ENCODE measurements at regions not wholly inside any gene's neighbourhood (a gene's known extent, or its start where the extent isn't known, plus 50 kb on each side); places are given as distances from the start of the nearest gene placed in this dataset.

DNA sequence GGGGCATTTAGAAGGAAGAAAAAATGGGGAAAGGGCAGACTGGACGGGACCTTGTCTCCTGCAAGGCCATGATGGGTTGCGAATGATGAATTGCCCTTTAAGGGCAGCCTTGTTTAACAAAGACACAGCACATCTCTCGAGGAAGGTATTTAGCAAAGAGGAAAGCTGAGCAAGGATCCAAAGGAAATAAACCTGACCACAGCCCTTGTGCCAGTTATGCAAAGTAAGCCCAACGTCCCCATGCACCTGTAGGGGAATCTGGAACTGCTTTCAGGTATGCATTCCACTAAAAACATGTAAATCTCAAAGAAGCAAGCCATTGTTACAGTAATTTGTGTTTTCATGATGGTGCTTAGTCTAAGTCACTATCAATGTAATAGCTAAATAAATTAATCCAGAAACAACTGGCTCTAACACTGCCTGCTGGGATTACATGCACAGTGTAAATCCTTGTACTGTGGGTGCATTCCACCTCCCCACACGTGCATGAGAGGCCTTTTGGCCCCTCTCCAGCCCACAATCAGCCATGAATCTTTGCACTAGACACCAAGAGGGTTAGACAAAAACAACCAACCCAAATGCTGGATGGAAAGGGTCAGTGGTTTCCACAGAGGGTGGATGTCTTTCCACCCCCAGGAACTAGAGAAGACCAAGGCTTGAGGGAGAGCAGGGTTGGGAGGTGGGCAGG lies 228.8 kb upstream of the KAZN start:
- intact Hi-C loops (cut with micrococcal nuclease; ENCODE audit: unreplicated experiment) = loop anchor here (10.0 kb wide), 1 partner anchor 255 kb away; no protein-coding TSS in a partner anchor
- Histone ChIP-seq H3K4me1 (ENCODE audit: insufficient read depth, low read length, poor library complexity, severe bottlenecking) (peaks cover 10% of the 10 kb centered on the region), H3K9me3 (ENCODE audit: low read depth, low read length, poor library complexity, severe bottlenecking) (no peaks in the 10 kb centered on the region), H3K4me3 (ENCODE audit: low read depth, low read length, poor library complexity, severe bottlenecking) (no peak overlapping the region), H3K27ac (ENCODE audit: low read depth, low read length, poor library complexity, severe bottlenecking) (no peak overlapping the region), H3K27me3 (replicated peaks; ENCODE audit: insufficient read depth, low read depth, low read length, poor library complexity) (no peaks in the 10 kb centered on the region), H3K36me3 (ENCODE audit: insufficient read depth, low read length, poor library complexity, severe bottlenecking) (no peaks in the 10 kb centered on the region)
- ChIA-PET POLR2A (ENCODE audit: low non-redundant PET) (no interaction called here), CTCF (no interaction called here)
- BruUV-seq (replicated peaks) = no TSS peak
- TF ChIP-seq CTCF (conservative IDR thresholded peaks at IDR 0.05; ENCODE audit: low read depth, low read length) (no peak), EZH2 (IDR thresholded peaks at IDR 0.05; ENCODE audit: borderline replicate concordance, low read depth, low read length, poor library complexity, severe bottlenecking) (no peak)
- DNase-seq (ENCODE audit: low spot score) = no peak

DNA sequence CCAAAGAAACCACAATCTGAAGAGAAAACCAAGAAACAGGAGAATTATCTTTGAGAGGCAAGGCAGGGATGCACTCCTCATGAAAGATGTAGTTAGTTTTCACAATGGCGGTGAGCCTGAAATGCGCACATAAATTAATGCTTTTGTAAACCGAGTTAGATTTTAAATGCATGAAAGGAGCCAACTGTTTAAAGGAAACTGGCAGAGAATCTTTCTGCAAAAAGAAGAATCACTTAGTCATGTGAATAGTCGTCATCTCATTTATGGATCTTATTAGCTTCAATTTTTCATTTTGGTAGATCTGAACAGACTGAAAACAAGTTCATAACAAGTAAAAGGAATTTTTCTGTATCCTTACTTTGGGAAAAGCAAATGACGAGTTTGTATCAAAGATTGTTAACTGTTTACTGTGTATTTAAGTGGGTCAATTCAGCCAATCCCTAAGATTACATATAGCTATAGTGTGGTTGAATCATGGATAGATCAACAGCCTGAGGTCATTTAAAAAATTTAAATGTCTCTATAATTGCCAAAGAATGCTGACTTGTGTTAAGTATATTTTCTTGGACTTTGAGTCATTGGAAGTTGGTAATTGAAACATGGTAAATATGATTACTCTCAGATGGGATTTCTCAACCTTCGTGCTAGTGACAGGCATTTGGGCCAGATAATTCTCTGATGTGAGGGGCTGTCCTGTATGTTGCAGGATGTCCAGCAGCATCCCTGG lies 226.6 kb upstream of the KAZN start:
- Histone ChIP-seq H3K36me3 (ENCODE audit: insufficient read depth, low read length, poor library complexity, severe bottlenecking) (no peaks in the 10 kb centered on the region), H3K27me3 (replicated peaks; ENCODE audit: insufficient read depth, low read depth, low read length, poor library complexity) (no peaks in the 10 kb centered on the region), H3K4me1 (ENCODE audit: insufficient read depth, low read length, poor library complexity, severe bottlenecking) (no peaks in the 10 kb centered on the region), H3K27ac (ENCODE audit: low read depth, low read length, poor library complexity, severe bottlenecking) (no peak overlapping the region), H3K4me3 (ENCODE audit: low read depth, low read length, poor library complexity, severe bottlenecking) (no peak overlapping the region), H3K9me3 (ENCODE audit: low read depth, low read length, poor library complexity, severe bottlenecking) (no peaks in the 10 kb centered on the region)
- ChIA-PET POLR2A (ENCODE audit: low non-redundant PET) (no interaction called here), CTCF (interaction anchor here (0.6 kb wide), 1 partner anchor 44 kb away, joined by 9 read pairs; no protein-coding TSS in a partner anchor)
- TF ChIP-seq CTCF (conservative IDR thresholded peaks at IDR 0.05; ENCODE audit: low read depth, low read length) (no peak), EZH2 (IDR thresholded peaks at IDR 0.05; ENCODE audit: borderline replicate concordance, low read depth, low read length, poor library complexity, severe bottlenecking) (no peak)
- intact Hi-C loops (cut with micrococcal nuclease; ENCODE audit: unreplicated experiment) = no loop called here
- BruUV-seq (replicated peaks) = no TSS peak
- no peak for DNase-seq (ENCODE audit: low spot score)

- DNase-seq (ENCODE audit: low spot score) = no peak
- no peaks in the 10 kb centered on the region for H3K36me3 ChIP-seq (ENCODE audit: insufficient read depth, low read length, poor library complexity, severe bottlenecking)
- TF ChIP-seq CTCF (conservative IDR thresholded peaks at IDR 0.05; ENCODE audit: low read depth, low read length) = no peak
- H3K9me3 ChIP-seq (ENCODE audit: low read depth, low read length, poor library complexity, severe bottlenecking) = no peaks in the 10 kb centered on the region
- no peaks in the 10 kb centered on the region for H3K27me3 ChIP-seq (replicated peaks; ENCODE audit: insufficient read depth, low read depth, low read length, poor library complexity)
- no peak overlapping the region for H3K27ac ChIP-seq (ENCODE audit: low read depth, low read length, poor library complexity, severe bottlenecking)
- BruUV-seq (replicated peaks) = no TSS peak
- H3K4me1 ChIP-seq (ENCODE audit: insufficient read depth, low read length, poor library complexity, severe bottlenecking) = no peaks in the 10 kb centered on the region
- ChIA-PET CTCF (no interaction called here), POLR2A (ENCODE audit: low non-redundant PET) (no interaction called here)
- intact Hi-C loops (cut with micrococcal nuclease; ENCODE audit: unreplicated experiment) = no loop called here
- no peak overlapping the region for H3K4me3 ChIP-seq (ENCODE audit: low read depth, low read length, poor library complexity, severe bottlenecking)
Measured at GRCh38 chr1:14372526-14372925, 226.0 kb upstream of the KAZN start.

Data from A673 (cell line).